Prostate gland (tissue), 2 donors: ENCODE measurements at regions not wholly inside any gene's neighbourhood (a gene's known extent, or its start where the extent isn't known, plus 50 kb on each side); places are given as distances from the start of the nearest gene placed in this dataset.

Source experiments
- DNase-seq: peaks from one replicate; pipeline ENCODE4 v3.0.0-alpha.2; 2019; ENCODE audit warnings: low spot score
- H3K27ac ChIP-seq, 2 donors: fragments of 200-600 bp; sonication (generic); 2 replicates each; pipeline ENCODE4 v1.5.1; 2017 to 2019
- H3K27me3 ChIP-seq: fragments of 200-600 bp; sonication (generic); replicated peaks from 2 replicates; pipeline ENCODE4 v1.5.1; 2019; ENCODE audit not compliant: insufficient read depth
- H3K36me3 ChIP-seq, 2 donors: fragments of 200-600 bp; sonication (generic); 1 replicate in 1 of 2; 2 replicates in 1 of 2; pipeline versions ENCODE4 v1.5.1 to v1.8.1; 2017 to 2019
- H3K4me1 ChIP-seq: fragments of 200-600 bp; sonication (generic); replicated peaks from 2 replicates; pipeline ENCODE4 v1.5.1; 2019
- H3K4me3 ChIP-seq, 2 donors: fragments of 200-600 bp; sonication (generic); 2 replicates each; pipeline ENCODE4 v1.5.1; 2017 to 2019
- H3K9me3 ChIP-seq: fragments of 200-600 bp; sonication (generic); 2 replicates; pipeline ENCODE4 v1.5.1; 2017
- CTCF ChIP-seq, 4 experiments: fragments of 200-600 bp in 2 of 4; fragments of 450-650 bp in 2 of 4; sonication (generic) in 2 of 4; IDR thresholded peaks; 1 replicate in 3 of 4; 2 replicates in 1 of 4; pipeline ENCODE4 v1.5.1; 2016 to 2019; ENCODE audit warnings: antibody characterized with exemption in 4 of 4, mild to moderate bottlenecking in 2 of 4, moderate library complexity in 2 of 4
- POLR2A ChIP-seq: fragments of 450-650 bp; IDR thresholded peaks from one replicate; pipeline ENCODE4 v1.6.1; 2016; ENCODE audit warnings: antibody characterized with exemption, mild to moderate bottlenecking
- POLR2AphosphoS5 ChIP-seq: sonication (generic); formaldehyde crosslinking; IDR thresholded peaks from one replicate; pipeline ENCODE4 v1.6.1; 2017; ENCODE audit warnings: antibody characterized with exemption
- WGBS: methylation state at CpG from one replicate; pipeline ENCODE4 v1.1.5; 2018; 5-methylcytosine and 5-hydroxymethylcytosine counted together
- intact Hi-C: fragments of 100-400 bp; cut with DNase I; formaldehyde crosslinking; loops from one replicate; pipeline ENCODE4 v1.14.2; 2022

- 90% methylated on average over 7 of the region's 7 CpGs for WGBS
- Histone ChIP-seq H3K36me3 (no peaks in the 10 kb centered on the region), H3K27me3 (no peaks in the 10 kb centered on the region), H3K4me1 (no peaks in the 10 kb centered on the region), H3K27ac (no peak overlapping the region), H3K9me3 (no peaks in the 10 kb centered on the region), H3K4me3 (no peak overlapping the region)
- intact Hi-C loops = no loop called here
- no peak for DNase-seq
- no peak for TF ChIP-seq POLR2A
- TF ChIP-seq CTCF (IDR thresholded peaks at IDR 0.05) = no peak
- no peak for TF ChIP-seq POLR2AphosphoS5
These were observed 52.7 kb upstream of the SERBP1 start for GRCh38 chr1:67482733-67483482.

GRCh38 chr1:67484492-67484891 lies 54.3 kb upstream of the SERBP1 start:
- WGBS = 46% methylated on average over 2 of the region's 2 CpGs
- Histone ChIP-seq H3K4me1 (no peaks in the 10 kb centered on the region), H3K9me3 (no peaks in the 10 kb centered on the region), H3K27ac (no peak overlapping the region), H3K27me3 (no peaks in the 10 kb centered on the region), H3K36me3 (no peaks in the 10 kb centered on the region), H3K4me3 (no peak overlapping the region)
- DNase-seq = no peak
- no peak for TF ChIP-seq POLR2AphosphoS5
- intact Hi-C loops = no loop called here

- no peaks in the 10 kb centered on the region for H3K36me3 ChIP-seq
- H3K4me3 ChIP-seq = no peak overlapping the region
- intact Hi-C loops = no loop called here
- no peak for TF ChIP-seq POLR2A
- TF ChIP-seq POLR2AphosphoS5 = no peak
- TF ChIP-seq CTCF (IDR thresholded peaks at IDR 0.05) = no peak
- no peaks in the 10 kb centered on the region for H3K27me3 ChIP-seq
- H3K9me3 ChIP-seq = no peaks in the 10 kb centered on the region
- H3K27ac ChIP-seq = no peak overlapping the region
- WGBS = 84% methylated on average over 3 of the region's 3 CpGs
- DNase-seq = no peak
- no peaks in the 10 kb centered on the region for H3K4me1 ChIP-seq
These were observed 55.0 kb upstream of the SERBP1 start for GRCh38 chr1:67485046-67485811.

DNA sequence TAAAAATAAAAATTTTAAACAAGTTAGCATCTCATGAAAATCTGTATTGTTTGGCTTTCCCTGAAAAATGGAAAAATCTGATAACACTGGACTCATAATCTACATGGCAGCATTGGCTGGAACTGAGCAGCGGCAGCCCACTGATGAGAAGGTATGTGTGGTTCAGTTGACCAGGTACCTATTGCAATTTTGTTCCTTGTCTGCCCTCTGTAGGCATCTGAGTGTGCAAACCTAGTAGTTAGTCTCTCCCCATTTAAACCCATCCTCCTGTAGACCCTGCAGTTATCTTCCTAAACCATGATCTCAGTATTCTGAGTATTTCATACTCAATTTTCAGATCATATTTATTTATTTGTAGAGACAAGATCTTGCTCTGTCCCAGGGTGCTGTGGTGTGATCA lies 59.4 kb upstream of the SERBP1 start:
- intact Hi-C loops = loop anchor here (10.0 kb wide), 1 partner anchor 255 kb away; no protein-coding TSS in a partner anchor
- peak; percentile 18 for DNase-seq
- 17% methylated on average over 1 of the region's 1 CpG for WGBS

More for the DNA sequence above, 59.4 kb upstream of the SERBP1 start:
- H3K9me3 ChIP-seq = no peaks in the 10 kb centered on the region
- H3K4me1 ChIP-seq = no peaks in the 10 kb centered on the region
- H3K36me3 ChIP-seq = no peaks in the 10 kb centered on the region
- TF ChIP-seq POLR2AphosphoS5 (no peak), CTCF (IDR thresholded peaks at IDR 0.05) (peak in 3 of 4 experiments; percentile 21 to 48 (median 44)), POLR2A (no peak)
- no peaks in the 10 kb centered on the region for H3K27me3 ChIP-seq
- no peak overlapping the region for H3K27ac ChIP-seq
- H3K4me3 ChIP-seq = no peak overlapping the region
